Astrocyte of the spinal cord (primary cell): ENCODE measurements at regions not wholly inside any gene's neighbourhood (a gene's known extent, or its start where the extent isn't known, plus 50 kb on each side); places are given as distances from the start of the nearest gene placed in this dataset.

Experiments
- DNase-seq: peaks from one replicate; pipeline ENCODE4 v3.0.0; 2011; ENCODE audit warnings: low read depth, low spot score
- H3K4me3 ChIP-seq: 2 replicates; pipeline ENCODE4 v1.5.1; 2011; ENCODE audit warnings: low read depth, mild to moderate bottlenecking, low read length, moderate library complexity
- in situ Hi-C: cut with HindIII; loops from 2 replicates; pipeline ENCODE4 v1.10.0; 2017; ENCODE audit warnings: low sequenced_read_pairs
- TF ChIP-seq, protein P1 (sequence below): IDR thresholded peaks from 2 replicates; pipeline ENCODE4 v1.5.1; 2012; ENCODE audit warnings: low read depth, mild to moderate bottlenecking, low read length, inconsistent platforms

DNA sequence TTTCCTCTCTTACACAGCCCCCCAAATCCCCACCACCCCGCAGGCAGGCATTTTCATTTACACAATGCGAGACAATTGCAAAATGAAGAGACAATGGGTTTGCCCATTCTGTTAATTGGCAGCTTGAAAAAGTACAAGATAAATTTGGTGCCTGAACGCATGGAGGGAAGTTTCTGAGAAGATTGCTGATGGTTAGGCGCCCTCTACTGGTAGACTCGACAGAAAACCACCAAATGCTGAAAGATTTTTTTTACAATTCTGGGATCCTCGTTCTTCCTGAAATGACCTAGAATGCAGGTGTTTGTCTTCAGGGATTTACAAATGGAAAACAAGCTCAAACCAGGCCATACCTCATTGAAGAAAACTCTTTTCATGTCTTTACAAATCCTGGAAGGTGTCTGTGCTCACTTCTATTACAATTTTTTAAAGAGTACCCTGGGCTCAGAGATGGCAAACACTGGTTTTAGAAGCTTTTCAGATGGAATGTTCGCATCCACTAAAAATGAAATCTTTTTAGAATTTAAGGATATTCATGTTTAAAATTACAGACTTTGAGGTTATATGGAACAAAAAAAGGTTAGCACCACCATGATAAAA, 338.5 kb downstream of the PMP22 start:
- peak; percentile 66 for DNase-seq
- no peak overlapping the region for H3K4me3 ChIP-seq
- TF ChIP-seq, protein P1, sequence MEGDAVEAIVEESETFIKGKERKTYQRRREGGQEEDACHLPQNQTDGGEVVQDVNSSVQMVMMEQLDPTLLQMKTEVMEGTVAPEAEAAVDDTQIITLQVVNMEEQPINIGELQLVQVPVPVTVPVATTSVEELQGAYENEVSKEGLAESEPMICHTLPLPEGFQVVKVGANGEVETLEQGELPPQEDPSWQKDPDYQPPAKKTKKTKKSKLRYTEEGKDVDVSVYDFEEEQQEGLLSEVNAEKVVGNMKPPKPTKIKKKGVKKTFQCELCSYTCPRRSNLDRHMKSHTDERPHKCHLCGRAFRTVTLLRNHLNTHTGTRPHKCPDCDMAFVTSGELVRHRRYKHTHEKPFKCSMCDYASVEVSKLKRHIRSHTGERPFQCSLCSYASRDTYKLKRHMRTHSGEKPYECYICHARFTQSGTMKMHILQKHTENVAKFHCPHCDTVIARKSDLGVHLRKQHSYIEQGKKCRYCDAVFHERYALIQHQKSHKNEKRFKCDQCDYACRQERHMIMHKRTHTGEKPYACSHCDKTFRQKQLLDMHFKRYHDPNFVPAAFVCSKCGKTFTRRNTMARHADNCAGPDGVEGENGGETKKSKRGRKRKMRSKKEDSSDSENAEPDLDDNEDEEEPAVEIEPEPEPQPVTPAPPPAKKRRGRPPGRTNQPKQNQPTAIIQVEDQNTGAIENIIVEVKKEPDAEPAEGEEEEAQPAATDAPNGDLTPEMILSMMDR, result peak; percentile 69
- in situ Hi-C loops, result no loop called here

DNA sequence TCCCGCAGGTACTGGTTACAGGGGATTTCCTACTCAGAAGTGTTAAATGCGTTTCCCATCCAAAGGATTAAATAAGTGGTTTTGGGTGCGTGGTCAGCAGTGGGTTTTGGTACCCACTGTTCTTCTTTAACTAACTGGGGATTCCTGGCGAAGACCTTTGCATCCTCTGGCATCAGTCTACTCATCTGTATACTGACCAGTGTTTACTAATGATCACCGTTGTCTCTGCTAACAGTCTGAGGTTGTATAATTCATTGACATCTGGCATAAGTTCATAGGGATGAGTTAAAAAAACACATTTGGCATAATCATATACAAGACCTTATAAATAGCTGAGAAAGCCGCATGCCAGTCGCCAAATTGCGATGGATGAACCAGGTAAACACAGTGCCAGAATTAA, 339.1 kb downstream of the PMP22 start:
- DNase-seq, result no peak
- in situ Hi-C loops, result no loop called here
- TF ChIP-seq, protein P1, result no peak
- H3K4me3 ChIP-seq, result no peak overlapping the region

DNA sequence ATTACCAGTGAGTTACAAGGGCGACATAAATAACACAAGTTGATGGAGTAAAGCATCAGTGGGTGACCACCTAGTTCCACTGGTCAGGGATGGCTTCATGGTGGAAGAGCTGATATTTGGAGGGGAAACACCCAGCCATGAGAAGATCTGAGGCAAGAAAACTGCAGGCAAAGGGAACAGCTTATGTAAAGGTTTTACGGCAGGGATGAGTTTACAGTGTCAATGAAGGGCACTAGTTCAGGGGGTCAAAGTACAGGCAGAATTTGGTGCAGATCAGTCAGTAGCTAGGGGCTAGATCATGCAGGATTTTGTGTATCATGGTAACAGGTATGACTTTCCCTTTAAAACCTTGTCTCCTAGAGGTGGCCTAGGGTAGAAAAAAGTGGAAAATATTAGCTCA, 339.6 kb downstream of the PMP22 start:
- TF ChIP-seq, protein P1, result no peak
- DNase-seq, result no peak
- no peak overlapping the region for H3K4me3 ChIP-seq
- in situ Hi-C loops, result no loop called here

DNA sequence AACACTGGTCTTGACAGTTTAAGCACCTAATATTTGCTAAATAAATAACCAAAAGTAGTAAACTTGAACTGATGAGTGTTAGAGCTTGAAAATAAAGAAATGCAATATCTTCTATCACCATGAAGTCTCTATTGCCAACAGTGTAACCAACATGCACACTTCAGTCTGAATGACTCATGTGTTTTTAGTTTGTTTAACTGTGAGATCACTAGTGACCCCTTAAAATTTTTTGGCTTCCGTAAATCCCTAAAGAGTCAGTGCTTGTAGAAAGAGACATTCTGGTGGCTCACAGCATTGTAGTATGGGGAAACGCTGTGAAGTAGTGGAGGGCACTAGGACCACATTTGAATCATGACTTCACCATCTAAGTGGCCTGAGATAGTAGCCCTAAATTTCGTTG, 341.1 kb downstream of the PMP22 start:
- no peak overlapping the region for H3K4me3 ChIP-seq
- TF ChIP-seq, protein P1, result no peak
- DNase-seq, result peak; percentile 60
- in situ Hi-C loops, result no loop called here

DNA sequence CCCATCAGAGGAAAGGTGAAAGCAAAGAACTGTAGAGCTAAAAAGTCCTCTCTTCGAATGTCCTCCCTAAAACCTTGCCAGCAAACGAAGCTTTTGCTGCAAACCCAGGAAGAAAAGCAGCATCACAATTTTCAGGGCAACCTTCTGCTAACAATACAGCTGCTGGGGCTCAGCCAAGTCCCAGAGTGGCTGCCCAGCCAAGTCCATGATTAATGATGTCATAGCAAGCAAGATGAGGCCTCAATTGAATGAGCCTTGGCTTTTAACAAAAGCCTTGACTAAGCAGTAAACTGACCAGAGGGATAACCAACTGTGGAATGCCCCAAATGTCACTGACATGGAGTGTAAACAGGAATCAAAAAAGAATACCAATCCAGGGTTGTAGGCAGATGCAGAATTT, 342.7 kb downstream of the PMP22 start:
- in situ Hi-C loops, result no loop called here
- TF ChIP-seq, protein P1, result no peak
- no peak overlapping the region for H3K4me3 ChIP-seq
- DNase-seq, result no peak

DNA sequence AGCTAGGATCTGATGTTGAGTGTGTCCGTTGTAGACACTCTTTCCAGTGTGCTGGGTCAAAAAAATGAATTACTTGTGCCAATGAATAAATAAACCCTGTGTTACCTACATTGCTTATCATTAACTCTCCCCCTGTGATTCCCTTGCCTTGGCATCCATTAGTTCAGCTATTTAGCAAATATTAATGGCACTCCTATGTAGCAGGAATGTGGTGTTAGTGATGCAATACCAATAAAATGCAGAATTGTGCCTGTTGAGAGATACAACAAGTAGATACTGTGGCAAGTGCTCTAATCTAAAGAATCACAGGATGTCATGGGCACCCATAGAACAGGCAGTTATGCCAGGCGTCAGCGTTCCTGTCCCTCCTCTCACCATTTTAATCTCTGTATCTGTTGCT, 343.2 kb downstream of the PMP22 start:
- no peak overlapping the region for H3K4me3 ChIP-seq
- TF ChIP-seq, protein P1, result no peak
- in situ Hi-C loops, result no loop called here
- no peak for DNase-seq
